Gastrocnemius medialis (tissue), 4 donors: ENCODE measurements at regions not wholly inside any gene's neighbourhood (a gene's known extent, or its start where the extent isn't known, plus 50 kb on each side); places are given as distances from the start of the nearest gene placed in this dataset.

ENCODE experiments used
- ATAC-seq, 2 donors: fragments of 150-250 bp; one replicate each; pipeline ENCODE4 v1.9.1; 2016
- DNase-seq, 2 donors: peaks; one replicate each; pipeline ENCODE4 v3.0.0-alpha.2; 2019
- H3K27ac ChIP-seq, 4 donors: fragments of 200-600 bp; sonication (generic); 1 replicate in 1 of 4; 2 replicates in 3 of 4; pipeline ENCODE4 v1.5.1; 2016 to 2018; ENCODE audit warnings: mild to moderate bottlenecking in 2 of 4, moderate library complexity in 1 of 4
- H3K27me3 ChIP-seq, 3 donors: fragments of 200-600 bp; sonication (generic) in 2 of 3; 1 replicate in 1 of 3; 2 replicates in 2 of 3; pipeline versions ENCODE4 v1.5.1 to v1.6.0; 2016 to 2019; ENCODE audit warnings: mild to moderate bottlenecking in 1 of 3, moderate library complexity in 1 of 3
- H3K36me3 ChIP-seq, 2 donors: fragments of 200-600 bp; sonication (generic) in 1 of 2; one replicate each; pipeline ENCODE4 v1.5.1; 2017 to 2018
- H3K4me1 ChIP-seq, 2 donors: fragments of 200-600 bp; sonication (generic) in 1 of 2; one replicate each; pipeline ENCODE4 v1.5.1; 2016 to 2017; ENCODE audit warnings: mild to moderate bottlenecking in 2 of 2
- H3K4me3 ChIP-seq, 4 donors: fragments of 200-600 bp; sonication (generic) in 3 of 4; 1 replicate in 1 of 4; 2 replicates in 3 of 4; pipeline ENCODE4 v1.5.1; 2016 to 2019; ENCODE audit warnings: mild to moderate bottlenecking in 2 of 4
- H3K9me3 ChIP-seq, 3 donors: fragments of 200-600 bp; sonication (generic) in 2 of 3; 1 replicate in 1 of 3; 2 replicates in 2 of 3; pipeline ENCODE4 v1.5.1; 2016 to 2019
- CTCF ChIP-seq, 5 experiments: fragments of 450-650 bp in 3 of 5; fragments of 200-600 bp in 2 of 5; sonication (generic) in 2 of 5; IDR thresholded peaks in 4 of 5; conservative IDR thresholded peaks in 1 of 5; 1 replicate in 4 of 5; 2 replicates in 1 of 5; pipeline ENCODE4 v1.5.1; 2016 to 2019; ENCODE audit warnings: antibody characterized with exemption in 5 of 5, mild to moderate bottlenecking in 3 of 5, moderate library complexity in 3 of 5
- POLR2A ChIP-seq, 2 donors: fragments of 450-650 bp; IDR thresholded peaks; one replicate each; pipeline ENCODE4 v1.6.1; 2017; ENCODE audit warnings: antibody characterized with exemption in 2 of 2, mild to moderate bottlenecking in 2 of 2, moderate library complexity in 2 of 2
- in situ Hi-C, 4 donors: fragments of 200-750 bp; cut with MboI; loops; one replicate each; pipeline versions ENCODE4 v1.15.0 to v1.8.0; 2017; ENCODE audit warnings: low sequenced_read_pairs in 4 of 4
- intact Hi-C: fragments of 100-400 bp; cut with DNase I; formaldehyde crosslinking; loops from one replicate; pipeline ENCODE4 v1.15.1; 2023; ENCODE audit warnings: low total_unique reads

DNA sequence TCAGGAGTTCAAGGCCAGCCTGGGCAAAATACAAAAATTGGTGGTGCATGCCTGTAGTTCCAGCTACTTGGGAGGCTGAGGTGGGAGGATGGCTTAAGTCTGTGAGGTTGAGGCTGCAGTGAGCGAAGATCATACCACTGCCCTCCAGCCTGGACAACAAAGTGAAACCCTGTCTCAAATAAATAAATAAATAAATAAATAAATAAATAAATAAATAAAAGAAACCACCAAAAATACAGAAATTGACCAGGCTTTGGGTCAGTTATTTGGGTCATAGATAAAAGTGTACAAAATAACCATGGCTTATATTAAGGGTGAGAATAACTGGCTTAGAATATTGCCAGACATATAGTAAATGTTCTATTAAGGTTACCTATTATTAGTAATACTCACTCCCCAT, 129.2 kb downstream of the NEUROD6 start:
- Histone ChIP-seq H3K27me3 (no peaks in the 10 kb centered on the region), H3K36me3 (no peaks in the 10 kb centered on the region), H3K27ac (no peak overlapping the region), H3K4me3 (no peak overlapping the region), H3K4me1 (no peaks in the 10 kb centered on the region), H3K9me3 (no peaks in the 10 kb centered on the region)
- TF ChIP-seq POLR2A (IDR thresholded peaks at IDR 0.05) (no peak), CTCF (IDR thresholded peaks at IDR 0.05 in 4 of 5, conservative IDR thresholded peaks at IDR 0.05 in 1 of 5) (no peak)
- intact Hi-C loops = no loop called here
- in situ Hi-C loops = no loop called here
- DNase-seq (no peak), ATAC-seq (no peak)

GRCh38 chr7:31204071-31204470, 136.5 kb downstream of the NEUROD6 start:
- H3K27ac ChIP-seq = no peak overlapping the region
- no peak for DNase-seq
- H3K9me3 ChIP-seq = no peaks in the 10 kb centered on the region
- no peaks in the 10 kb centered on the region for H3K27me3 ChIP-seq
- TF ChIP-seq POLR2A (IDR thresholded peaks at IDR 0.05) (no peak), CTCF (IDR thresholded peaks at IDR 0.05 in 4 of 5, conservative IDR thresholded peaks at IDR 0.05 in 1 of 5) (no peak)
- in situ Hi-C loops (no loop called here), intact Hi-C loops (no loop called here)
- H3K4me1 ChIP-seq = no peaks in the 10 kb centered on the region
- no peak overlapping the region for H3K4me3 ChIP-seq
- no peaks in the 10 kb centered on the region for H3K36me3 ChIP-seq
- ATAC-seq = no peak

GRCh38 chr7:31203551-31203950, 137.0 kb downstream of the NEUROD6 start:
- H3K27me3 ChIP-seq = no peaks in the 10 kb centered on the region
- TF ChIP-seq POLR2A (IDR thresholded peaks at IDR 0.05) (no peak), CTCF (IDR thresholded peaks at IDR 0.05 in 4 of 5, conservative IDR thresholded peaks at IDR 0.05 in 1 of 5) (no peak)
- in situ Hi-C loops = no loop called here
- DNase-seq (no peak), ATAC-seq (no peak)
- intact Hi-C loops = no loop called here
- H3K27ac ChIP-seq = no peak overlapping the region
- no peak overlapping the region for H3K4me3 ChIP-seq
- no peaks in the 10 kb centered on the region for H3K36me3 ChIP-seq
- no peaks in the 10 kb centered on the region for H3K9me3 ChIP-seq
- no peaks in the 10 kb centered on the region for H3K4me1 ChIP-seq

GRCh38 chr7:31202801-31203200, 137.7 kb downstream of the NEUROD6 start:
- in situ Hi-C loops = no loop called here
- no peak for ATAC-seq
- Histone ChIP-seq H3K4me3 (no peak overlapping the region), H3K27ac (no peak overlapping the region), H3K9me3 (no peaks in the 10 kb centered on the region), H3K4me1 (no peaks in the 10 kb centered on the region), H3K27me3 (no peaks in the 10 kb centered on the region), H3K36me3 (no peaks in the 10 kb centered on the region)
- intact Hi-C loops = no loop called here
- no peak for TF ChIP-seq CTCF (IDR thresholded peaks at IDR 0.05 in 4 of 5, conservative IDR thresholded peaks at IDR 0.05 in 1 of 5)
- TF ChIP-seq POLR2A (IDR thresholded peaks at IDR 0.05) = no peak
- DNase-seq = no peak

DNA sequence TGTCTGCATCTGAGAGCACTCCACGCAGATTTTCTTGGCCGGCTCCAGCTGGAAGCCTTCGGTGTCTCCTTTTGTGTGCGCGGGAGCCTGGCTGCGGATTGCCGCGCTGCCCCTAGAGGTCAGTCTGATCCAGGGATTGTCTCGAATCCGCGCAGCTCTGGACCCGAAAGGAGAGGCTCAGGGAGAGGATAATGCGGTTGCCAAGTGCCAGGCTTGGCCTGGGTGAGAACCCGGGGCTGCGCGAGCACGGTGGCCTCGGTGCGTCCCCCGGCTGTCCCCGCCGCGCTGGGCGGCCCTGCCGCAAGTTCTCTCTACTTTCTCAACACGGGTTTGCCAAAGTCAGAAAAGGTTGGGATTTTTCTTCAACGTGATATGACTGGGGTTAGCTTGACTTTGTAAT, 140.9 kb downstream of the ADCYAP1R1 start:
- Histone ChIP-seq H3K9me3 (no peaks in the 10 kb centered on the region), H3K27me3 (no peaks in the 10 kb centered on the region), H3K4me1 (no peaks in the 10 kb centered on the region), H3K4me3 (no peak overlapping the region), H3K27ac (no peak overlapping the region), H3K36me3 (no peaks in the 10 kb centered on the region)
- DNase-seq (no peak), ATAC-seq (no peak)
- TF ChIP-seq CTCF (IDR thresholded peaks at IDR 0.05 in 4 of 5, conservative IDR thresholded peaks at IDR 0.05 in 1 of 5) (peak in 2 of 5 experiments; percentile 25 to 47), POLR2A (IDR thresholded peaks at IDR 0.05) (no peak)
- in situ Hi-C loops (no loop called here), intact Hi-C loops (no loop called here)
